ENCODE measurements at regions not wholly inside any gene's neighbourhood (a gene's known extent, or its start where the extent isn't known, plus 50 kb on each side); places are given as distances from the start of the nearest gene placed in this dataset.
"Not testable (repeated sequence)": the region's sequence is repeated elsewhere in the genome, so short reads cannot be mapped to it uniquely, and the experiment has no call there.

- no peak for DNase-seq (ENCODE audit: missing footprints)
- no peak for ATAC-seq
Observed at GRCh38 chr13:44796597-44797490, 192.4 kb downstream of the NUFIP1 start.

DNA sequence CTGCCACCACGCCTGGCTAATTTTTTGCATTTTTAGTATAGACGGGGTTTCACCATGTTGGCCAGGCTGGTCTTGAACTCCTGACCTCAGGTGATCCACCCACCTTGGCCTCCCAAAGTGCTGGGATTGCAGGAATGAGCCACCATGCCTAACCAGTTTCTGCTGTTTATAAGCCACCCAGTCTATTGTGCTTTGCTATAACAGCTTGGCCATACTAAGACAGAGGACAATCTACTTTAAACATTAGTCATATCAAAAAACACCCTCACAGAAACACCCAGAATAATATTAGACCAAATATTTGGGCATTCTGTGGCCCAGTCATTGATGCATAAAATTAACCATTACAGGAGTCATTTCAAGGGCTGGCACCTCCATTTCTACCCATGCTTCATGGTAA, 193.2 kb downstream of the NUFIP1 start:
- intact Hi-C loops (cut with DNase I); DNase-seq (ENCODE audit: missing footprints); ATAC-seq: not testable (repeated sequence)

More at GRCh38 chr13:44796597-44797490, 192.4 kb downstream of the NUFIP1 start:
- intact Hi-C loops (cut with DNase I): no loop called here

- no peak for ATAC-seq
- intact Hi-C loops (cut with DNase I): no loop called here
- no peak for DNase-seq (ENCODE audit: missing footprints)
Observed at GRCh38 chr13:44795176-44795575, 194.1 kb downstream of the NUFIP1 start.

GRCh38 chr13:44792096-44792495, 197.2 kb downstream of the NUFIP1 start:
- ATAC-seq (no peak), DNase-seq (ENCODE audit: missing footprints) (no peak)
- intact Hi-C loops (cut with DNase I): no loop called here

GRCh38 chr13:44790289-44790688, 199.0 kb downstream of the NUFIP1 start:
- no peak for ATAC-seq
- DNase-seq (ENCODE audit: missing footprints): no peak
- intact Hi-C loops (cut with DNase I): no loop called here

DNA sequence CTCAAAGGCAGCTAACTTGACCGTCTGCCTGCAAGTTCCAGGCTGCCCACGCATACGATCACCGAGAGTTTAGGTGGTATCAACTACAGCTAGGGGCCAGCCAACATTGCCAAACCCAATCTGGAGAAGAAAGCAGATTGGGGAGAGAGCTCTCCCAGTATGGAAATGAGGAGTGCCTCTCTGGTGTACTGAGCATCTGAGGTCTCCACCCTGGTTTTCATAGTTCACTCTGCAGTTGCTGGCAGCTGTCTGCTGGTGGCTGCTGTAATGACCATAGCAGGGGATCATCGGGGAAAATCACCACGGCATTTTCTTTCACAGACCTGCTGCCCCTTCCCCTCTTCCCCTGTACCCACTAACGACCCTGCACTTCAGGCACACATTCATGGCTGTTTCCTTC, 201.7 kb downstream of the NUFIP1 start:
- intact Hi-C loops (cut with DNase I): no loop called here
- DNase-seq (ENCODE audit: missing footprints): no peak
- no peak for ATAC-seq

GRCh38 chr13:44786756-44787155, 202.5 kb downstream of the NUFIP1 start:
- DNase-seq (ENCODE audit: missing footprints) (no peak), ATAC-seq (no peak)
- intact Hi-C loops (cut with DNase I): no loop called here

- intact Hi-C loops (cut with DNase I): no loop called here
- ATAC-seq (no peak), DNase-seq (ENCODE audit: missing footprints) (no peak)
Observed at GRCh38 chr13:44785401-44785800, 203.9 kb downstream of the NUFIP1 start.

- intact Hi-C loops (cut with DNase I): no loop called here
- DNase-seq (ENCODE audit: missing footprints): no peak
- ATAC-seq: no peak
Observed at GRCh38 chr13:44784708-44785080, 204.6 kb downstream of the NUFIP1 start.

GRCh38 chr13:44783994-44784707, 205.1 kb downstream of the NUFIP1 start:
- intact Hi-C loops (cut with DNase I): no loop called here
- DNase-seq (ENCODE audit: missing footprints) (no peak), ATAC-seq (no peak)

GRCh38 chr13:44780591-44781280, 204.6 kb upstream of the TSC22D1 start:
- no peak for ATAC-seq
- no peak for DNase-seq (ENCODE audit: missing footprints)
- intact Hi-C loops (cut with DNase I): no loop called here

GRCh38 chr13:44778761-44779484, 202.8 kb upstream of the TSC22D1 start:
- DNase-seq (ENCODE audit: missing footprints) (no peak), ATAC-seq (no peak)
- intact Hi-C loops (cut with DNase I): no loop called here

GRCh38 chr13:44775290-44775689, 199.2 kb upstream of the TSC22D1 start:
- intact Hi-C loops (cut with DNase I); ATAC-seq; DNase-seq (ENCODE audit: missing footprints): not testable (repeated sequence)

- no peak for ATAC-seq
- intact Hi-C loops (cut with DNase I): no loop called here
- no peak for DNase-seq (ENCODE audit: missing footprints)
Observed at GRCh38 chr13:44770951-44771350, 194.8 kb upstream of the TSC22D1 start.

GRCh38 chr13:44769686-44770085, 193.6 kb upstream of the TSC22D1 start:
- DNase-seq (ENCODE audit: missing footprints) (no peak), ATAC-seq (no peak)
- intact Hi-C loops (cut with DNase I): no loop called here

- no peak for DNase-seq (ENCODE audit: missing footprints)
- no peak for ATAC-seq
- intact Hi-C loops (cut with DNase I): no loop called here
Observed at GRCh38 chr13:44768775-44769581, 192.8 kb upstream of the TSC22D1 start.

DNA sequence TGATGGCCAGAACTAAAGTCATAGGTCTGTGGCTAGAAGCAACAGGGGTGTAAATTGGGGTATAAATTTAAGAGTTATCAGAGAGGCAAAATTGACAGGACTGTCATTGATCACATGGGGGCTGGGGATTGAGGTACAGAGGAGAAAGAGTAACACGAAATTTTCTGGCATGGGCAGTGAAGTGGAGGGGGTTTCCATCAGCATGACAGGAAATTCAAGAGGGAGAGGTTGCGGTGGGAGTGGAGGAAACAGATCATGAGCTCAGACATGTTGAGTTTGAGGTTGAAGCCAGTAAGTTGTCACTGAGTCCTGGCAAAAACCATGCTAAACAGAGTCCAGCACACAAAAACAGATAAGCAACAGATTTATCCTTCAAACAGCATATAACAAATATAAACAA, 192.1 kb upstream of the TSC22D1 start:
- intact Hi-C loops (cut with DNase I): no loop called here
- ATAC-seq: no peak
- DNase-seq (ENCODE audit: missing footprints): no peak

DNA sequence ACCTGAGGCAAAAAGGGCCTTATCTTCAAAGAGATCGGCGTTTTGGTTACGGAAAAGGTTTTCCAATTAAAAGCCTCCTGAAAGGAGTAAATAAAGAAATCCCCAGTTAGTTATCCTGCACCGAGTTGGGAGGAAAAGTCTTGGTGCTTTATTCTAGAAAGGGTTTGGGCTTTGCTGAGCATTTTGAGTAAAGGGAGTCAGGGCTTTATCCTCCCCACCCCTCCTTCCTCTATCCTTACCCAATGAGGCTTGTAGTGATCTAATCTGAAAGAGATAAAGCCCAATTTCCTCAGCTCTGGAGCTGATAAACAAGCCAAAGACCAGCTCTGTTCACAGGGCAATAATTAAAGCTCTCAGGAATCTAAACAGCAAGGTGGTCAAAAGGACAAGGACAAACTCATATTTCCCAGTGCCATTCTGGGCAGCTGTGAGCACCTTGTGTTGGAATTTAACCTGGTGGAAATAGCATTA, 188.9 kb upstream of the TSC22D1 start:
- ATAC-seq (no peak), DNase-seq (ENCODE audit: missing footprints) (no peak)
- intact Hi-C loops (cut with DNase I): no loop called here

Measured in Right ventricle myocardium inferior (tissue), 1 donor.